LNCAP (cell line): ENCODE measurements at regions not wholly inside any gene's neighbourhood (a gene's known extent, or its start where the extent isn't known, plus 50 kb on each side); places are given as distances from the start of the nearest gene placed in this dataset.
A peak's percentile ranks its signal among the peaks of the same experiment; 100 is the strongest.

Source experiments
- CTCF ChIP-seq: fragments of 450-650 bp; IDR thresholded peaks from 2 replicates; pipeline ENCODE4 v1.5.1; 2017; ENCODE audit warnings: mild to moderate bottlenecking

GRCh38 chr9:73640971-73641370, 489.3 kb downstream of the ANXA1 start:
- no peak for TF ChIP-seq CTCF

GRCh38 chr9:73643379-73644013, 491.8 kb downstream of the ANXA1 start:
- no peak for TF ChIP-seq CTCF

- TF ChIP-seq CTCF = no peak
These were observed 495.9 kb downstream of the ANXA1 start for GRCh38 chr9:73647560-73647959.

- no peak for TF ChIP-seq CTCF
These were observed 497.9 kb downstream of the ANXA1 start for GRCh38 chr9:73649552-73649951.

GRCh38 chr9:73655363-73655762, 503.7 kb downstream of the ANXA1 start:
- TF ChIP-seq CTCF = no peak

GRCh38 chr9:73655831-73656230, 504.2 kb downstream of the ANXA1 start:
- no peak for TF ChIP-seq CTCF

- TF ChIP-seq CTCF = no peak
These were observed 513.6 kb downstream of the ANXA1 start for GRCh38 chr9:73665253-73665652.

- peak; percentile 25; the same call in 1 of the 2 replicates for TF ChIP-seq CTCF
These were observed 516.1 kb downstream of the ANXA1 start for GRCh38 chr9:73667749-73668148.
